SKM-1 treated with dmso at 0.1 percent for 144 hours (cell line): ENCODE measurements at regions not wholly inside any gene's neighbourhood (a gene's known extent, or its start where the extent isn't known, plus 50 kb on each side); places are given as distances from the start of the nearest gene placed in this dataset.

Source experiments
- DNase-seq: peaks from one replicate; lab custom pipeline; 2025; ENCODE audit not compliant: unreplicated experiment; lab: John Stamatoyannopoulos, UW

DNA sequence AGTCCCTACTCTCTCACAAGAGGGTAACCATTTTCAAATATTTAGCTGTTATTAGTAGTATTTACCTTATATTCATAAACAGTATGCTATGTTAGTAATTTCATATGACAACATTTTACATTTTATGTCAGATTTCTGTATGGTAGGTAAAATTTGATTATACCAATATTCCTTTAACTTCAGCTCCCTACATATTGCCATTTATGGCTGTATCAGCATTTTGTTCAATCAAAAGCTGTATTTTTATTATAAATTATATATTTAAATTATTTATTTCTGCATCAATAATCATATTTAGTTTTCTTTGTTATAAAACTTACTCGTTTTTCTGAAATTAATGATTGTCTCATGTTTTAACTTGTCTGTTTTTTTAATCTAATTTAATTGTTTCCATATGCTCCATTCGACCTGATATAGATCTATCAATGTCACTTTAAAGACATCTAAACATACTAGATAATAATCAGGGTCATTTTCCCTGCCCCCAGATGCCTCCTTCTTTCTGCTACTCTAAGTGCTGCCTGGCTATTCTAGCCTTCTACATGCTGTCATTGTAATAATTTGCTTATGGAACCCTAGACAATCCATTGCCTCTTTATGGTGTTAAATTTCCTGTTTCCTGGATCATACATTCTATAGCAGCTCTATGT, 1976.7 kb upstream of the ADGRL3 start:
- DNase-seq = no peak

DNA sequence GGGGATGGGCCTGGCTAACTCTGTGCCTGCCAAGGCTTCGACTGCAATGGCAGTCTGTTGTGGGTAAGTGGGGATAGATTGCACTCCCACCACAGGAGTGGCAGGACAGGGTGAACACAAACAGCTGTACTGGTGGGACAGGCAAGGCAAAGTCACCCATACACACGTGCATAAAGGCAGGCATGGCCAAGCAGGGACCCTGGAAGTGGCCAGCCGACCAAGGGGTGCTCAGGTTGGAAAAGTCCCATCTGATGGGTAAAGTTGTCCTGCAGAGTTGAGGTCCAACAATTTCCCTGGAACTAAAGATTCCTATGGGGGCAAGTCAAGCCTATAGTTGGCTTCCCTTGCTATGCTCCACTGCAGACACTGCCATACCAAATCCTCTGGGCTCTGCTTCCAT, 1961.9 kb upstream of the ADGRL3 start:
- DNase-seq = no peak

DNA sequence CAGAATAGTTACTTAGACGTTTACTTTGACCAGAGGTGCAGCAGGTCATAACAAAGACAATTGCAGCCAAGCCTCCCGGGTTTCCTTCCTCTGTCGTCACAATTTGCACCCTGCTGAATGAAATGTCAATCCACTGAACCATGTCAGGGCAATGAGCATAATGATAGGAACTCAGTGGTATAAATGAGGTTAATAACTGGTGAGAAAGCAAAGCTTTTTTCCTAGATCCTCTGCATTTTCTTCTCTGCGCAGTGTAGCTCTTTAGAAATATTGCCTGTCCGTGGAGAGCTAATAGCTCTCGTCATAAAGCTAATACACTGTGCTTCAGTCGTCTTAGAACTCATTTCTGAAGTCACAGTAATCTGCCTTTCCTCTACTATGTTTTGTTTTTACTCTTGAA, 1960.1 kb upstream of the ADGRL3 start:
- no peak for DNase-seq

DNA sequence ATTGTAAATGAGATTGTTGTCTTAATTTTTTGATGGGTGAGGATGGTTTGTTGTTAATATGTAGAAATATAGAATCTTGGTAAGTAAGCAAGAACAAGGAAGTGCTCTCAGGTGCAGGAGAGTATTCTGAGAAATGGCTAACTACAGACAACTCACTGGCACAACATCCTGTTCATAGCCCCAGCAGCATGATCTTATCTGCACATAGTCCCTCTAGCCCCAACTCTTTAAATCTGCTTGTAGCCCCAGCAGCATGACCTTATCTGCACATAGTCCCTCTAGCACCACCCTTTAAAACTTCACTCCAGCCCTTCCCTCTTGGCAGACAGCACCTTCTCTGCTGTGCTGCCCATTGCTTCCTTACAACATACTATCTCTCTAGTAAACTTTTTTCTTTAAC, 1957.1 kb upstream of the ADGRL3 start:
- DNase-seq = no peak

DNA sequence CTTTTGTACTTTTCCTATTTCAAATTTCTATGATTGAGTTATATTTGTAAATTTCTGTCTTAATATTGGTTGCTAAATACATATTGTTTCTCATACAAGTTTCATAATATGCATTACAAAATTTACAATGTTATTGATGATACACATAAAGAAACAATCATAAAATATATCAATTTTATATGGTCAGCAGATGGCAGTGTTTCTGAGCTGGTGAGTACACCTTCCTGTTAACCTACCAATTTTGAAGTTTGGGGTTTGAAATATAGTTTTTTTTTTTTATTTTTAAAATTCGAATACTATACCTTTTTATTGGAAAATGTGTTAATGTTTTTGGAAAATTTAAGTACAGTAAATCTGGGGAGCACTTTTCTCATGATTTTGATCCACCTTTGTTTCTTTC, 1953.1 kb upstream of the ADGRL3 start:
- DNase-seq = no peak

DNA sequence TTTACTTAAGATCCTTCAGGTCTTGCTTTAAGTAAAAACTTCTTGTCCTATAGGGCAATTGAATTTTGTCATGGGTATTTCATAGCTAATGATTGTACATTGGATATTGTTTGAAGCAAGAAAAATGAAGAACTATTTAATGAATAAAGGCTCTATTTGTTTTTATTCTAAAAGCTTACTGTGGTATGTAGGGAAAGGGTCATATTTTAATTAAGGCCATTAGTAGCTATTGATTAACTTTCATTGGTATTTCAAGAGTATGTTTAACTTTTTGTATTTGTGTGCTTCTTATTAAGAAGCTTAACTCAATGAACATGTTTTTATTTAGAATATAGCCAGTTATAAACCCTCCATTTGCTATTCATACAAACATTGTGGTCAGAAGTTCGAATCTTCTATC, 1951.8 kb upstream of the ADGRL3 start:
- DNase-seq = no peak

DNA sequence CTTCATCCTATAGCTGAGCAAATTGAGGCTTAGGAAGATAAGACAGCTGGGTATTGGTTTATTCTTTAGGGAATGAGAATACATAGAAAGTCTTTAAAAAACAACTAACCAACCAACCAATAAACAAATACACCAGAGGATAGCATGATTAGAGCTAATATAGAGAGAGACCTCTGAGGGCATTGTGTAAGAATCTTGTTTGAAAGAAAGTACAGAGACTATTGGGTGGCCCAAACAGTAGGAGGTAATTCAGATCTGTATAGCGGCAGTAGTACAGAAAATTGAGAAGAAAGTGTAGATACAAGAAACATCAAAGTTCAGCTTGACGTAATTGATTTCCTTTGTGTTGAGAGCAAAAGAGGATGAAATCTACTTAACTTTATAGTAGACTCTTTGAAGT, 1951.0 kb upstream of the ADGRL3 start:
- DNase-seq = no peak

DNA sequence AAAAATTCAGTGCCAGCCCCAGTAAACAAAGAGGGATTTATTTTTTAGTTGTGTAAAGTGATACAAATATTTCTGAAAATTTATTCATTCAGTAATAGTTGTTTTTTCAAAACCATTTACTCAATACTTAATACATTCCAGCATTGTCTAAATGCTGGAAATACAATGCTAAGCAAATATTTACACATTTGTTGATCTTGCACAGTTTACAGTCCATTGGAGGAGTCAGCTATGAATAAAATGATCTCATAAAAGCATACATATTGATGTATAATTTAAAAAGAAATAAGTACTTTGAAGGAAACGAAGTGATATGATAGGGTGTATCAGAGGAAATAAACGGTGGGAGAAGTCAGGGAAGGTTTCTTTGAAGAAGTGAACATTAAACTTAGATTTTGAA, 1942.1 kb upstream of the ADGRL3 start:
- no peak for DNase-seq

DNA sequence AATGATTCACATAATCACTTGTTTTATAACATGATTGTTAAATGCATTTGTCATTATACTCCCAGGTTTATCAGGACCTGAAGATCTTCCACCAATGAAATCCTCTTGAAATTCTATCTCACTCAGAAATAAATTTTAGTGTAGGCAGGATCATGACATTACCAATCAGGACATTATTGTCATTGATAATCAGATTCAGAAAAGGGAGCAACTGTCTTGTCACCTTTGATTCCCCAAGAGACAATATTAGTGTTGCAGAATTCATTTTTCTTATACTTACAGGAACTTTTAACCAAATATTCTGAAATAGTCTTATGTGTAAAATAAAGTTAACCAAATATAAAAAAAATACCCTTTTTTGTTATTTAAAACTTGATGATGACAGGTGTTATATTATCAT, 1892.5 kb upstream of the ADGRL3 start:
- no peak for DNase-seq

DNA sequence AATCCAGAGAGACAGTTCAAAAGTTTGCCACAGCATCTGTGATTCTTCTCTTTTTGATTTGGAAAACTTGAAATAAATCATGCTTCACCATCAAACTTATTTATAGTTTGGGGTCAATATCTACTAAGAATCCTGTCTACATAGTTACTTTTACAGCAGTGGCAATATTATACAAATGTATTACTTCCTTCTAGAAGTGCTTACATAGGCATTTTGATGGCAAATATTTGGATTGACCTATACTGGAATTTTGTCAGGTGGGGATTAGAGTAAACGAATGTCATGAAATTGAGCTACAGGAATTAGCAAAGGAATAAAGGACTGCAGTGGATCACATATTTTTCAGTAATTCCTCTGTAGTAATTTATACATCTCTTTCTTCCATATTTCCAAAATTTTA, 1885.5 kb upstream of the ADGRL3 start:
- no peak for DNase-seq

DNA sequence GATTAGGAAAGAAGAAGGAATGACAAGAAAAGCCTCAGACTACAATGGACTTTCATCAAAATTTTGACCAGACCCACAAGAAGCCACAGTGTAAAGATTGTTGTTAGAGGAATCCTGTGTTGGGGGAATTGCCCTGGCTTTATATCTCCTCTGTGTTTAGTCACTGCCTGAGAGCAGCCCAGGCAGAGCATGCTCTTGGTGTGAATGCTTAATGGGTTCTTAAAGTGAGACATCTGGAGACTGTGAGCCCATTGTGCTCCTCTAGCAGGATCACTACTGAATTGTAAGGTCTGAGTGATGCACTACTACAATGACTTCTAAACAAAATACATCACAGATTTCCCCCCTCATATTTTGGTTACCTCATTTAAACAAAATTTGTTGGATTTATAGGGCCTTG, 1860.5 kb upstream of the ADGRL3 start:
- no peak for DNase-seq

DNA sequence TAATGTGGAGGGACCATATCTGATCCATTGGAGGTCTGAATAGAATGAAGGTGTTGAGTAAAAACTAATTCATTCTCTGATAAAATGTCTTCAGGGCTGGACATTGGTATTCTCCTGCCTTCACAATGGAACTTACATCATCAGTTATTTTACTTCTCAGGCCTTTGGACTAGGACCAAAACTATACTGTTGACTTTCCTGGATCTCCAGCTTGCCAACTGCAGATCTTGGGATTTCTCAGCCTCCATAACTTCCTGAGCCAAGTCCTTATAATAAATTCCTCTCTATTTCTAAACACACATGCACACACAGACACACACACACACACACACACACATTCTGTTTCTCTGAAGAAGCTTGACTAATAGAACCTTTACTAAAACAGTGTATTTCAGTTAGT, 1858.6 kb upstream of the ADGRL3 start:
- DNase-seq = no peak

DNA sequence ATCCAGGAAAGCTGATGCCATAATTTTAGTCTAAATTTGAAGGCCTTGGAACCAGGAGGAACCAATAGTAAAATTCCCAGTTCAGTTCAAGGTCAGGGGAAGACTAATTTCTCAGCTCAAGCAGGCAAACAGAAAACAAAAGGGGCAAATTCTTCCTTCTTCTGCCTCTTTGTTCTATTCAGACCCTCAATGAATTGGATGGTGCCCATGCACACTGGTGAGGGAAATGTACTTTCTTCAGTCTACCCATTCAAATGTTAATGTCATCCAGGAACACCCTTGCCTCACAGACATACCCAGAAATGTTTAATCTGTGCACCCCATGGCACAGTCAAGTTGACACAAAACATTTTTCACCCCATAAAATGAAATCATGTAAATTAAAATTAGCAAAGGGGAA, 1851.2 kb upstream of the ADGRL3 start:
- DNase-seq = no peak

DNA sequence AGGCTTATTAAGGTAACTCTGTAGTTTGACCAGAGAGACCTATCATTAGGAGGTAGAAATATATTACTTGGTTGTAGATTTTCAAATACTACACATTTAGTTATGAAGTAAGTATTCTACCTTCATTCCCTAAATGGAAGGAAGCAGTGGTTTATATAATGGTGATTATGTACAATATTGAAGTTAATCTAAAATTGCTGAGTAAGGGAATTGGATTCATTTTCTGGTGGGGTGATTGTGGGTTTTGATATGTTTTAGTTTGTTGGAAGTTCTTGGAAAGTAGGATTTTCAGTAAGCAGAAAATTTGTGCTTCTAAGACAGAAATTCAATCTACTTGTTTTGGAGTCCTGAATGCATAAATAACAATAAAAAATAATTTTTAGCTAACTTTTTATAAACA, 1830.9 kb upstream of the ADGRL3 start:
- no peak for DNase-seq

DNA sequence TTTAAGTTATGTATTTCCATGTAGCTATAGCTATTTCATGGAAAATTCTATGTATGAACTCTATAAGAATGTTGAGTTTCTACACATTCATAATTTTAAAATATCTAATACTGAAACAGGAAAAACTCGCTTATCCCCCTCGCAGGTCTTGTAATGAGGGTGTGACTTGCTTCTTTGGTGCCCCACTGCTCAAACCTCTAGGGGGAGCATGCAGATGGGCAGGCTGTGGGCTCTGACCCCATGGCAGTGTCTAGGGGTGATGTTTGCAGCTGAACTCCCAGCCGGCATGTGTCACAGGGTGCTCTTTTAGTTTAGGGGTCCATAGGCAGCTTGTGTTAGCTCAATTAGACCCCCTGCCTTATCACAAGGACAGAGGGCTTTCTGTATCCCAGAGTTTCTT, 1825.7 kb upstream of the ADGRL3 start:
- no peak for DNase-seq

DNA sequence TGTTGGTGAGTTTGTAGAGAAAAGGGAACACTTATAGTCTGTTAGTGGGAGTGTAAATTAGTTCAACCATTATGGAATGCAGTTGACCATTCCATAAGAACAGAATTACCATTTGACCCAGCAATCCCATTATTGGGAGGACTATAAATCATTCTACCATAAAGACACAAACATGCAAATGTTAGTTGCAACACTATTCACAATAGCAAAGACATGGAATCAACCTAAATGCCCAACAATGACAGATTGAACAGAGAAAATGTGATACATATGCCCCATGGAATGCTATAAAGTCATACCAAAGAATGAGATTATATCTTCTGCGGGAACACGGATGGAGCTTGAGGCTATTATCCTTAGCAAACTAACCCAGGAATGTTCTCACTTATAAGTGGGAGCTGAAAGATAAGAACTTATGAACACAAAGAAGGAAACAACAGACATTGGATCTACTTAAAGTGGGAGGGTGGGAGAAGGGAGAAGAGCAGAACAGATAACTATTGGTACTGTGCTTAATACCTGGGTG, 1819.2 kb upstream of the ADGRL3 start:
- DNase-seq = no peak

DNA sequence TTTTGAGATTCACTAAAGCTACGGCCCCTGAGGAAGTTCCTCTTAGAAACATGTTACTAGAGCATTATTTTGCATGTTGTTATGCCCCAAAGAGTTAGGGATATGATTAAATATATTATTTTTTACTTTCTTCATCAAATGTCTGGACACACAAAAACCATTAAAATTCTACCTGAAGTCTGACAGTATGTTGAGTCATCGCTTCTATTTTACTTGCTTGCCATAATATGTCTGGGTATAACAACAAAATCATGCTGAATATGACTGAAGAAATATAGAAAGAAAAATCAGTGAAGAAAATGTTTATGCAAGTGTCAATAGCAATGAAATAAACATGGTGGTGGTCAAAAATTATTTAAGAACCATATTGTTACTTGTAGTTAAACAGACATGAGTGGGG, 1818.5 kb upstream of the ADGRL3 start:
- no peak for DNase-seq

DNA sequence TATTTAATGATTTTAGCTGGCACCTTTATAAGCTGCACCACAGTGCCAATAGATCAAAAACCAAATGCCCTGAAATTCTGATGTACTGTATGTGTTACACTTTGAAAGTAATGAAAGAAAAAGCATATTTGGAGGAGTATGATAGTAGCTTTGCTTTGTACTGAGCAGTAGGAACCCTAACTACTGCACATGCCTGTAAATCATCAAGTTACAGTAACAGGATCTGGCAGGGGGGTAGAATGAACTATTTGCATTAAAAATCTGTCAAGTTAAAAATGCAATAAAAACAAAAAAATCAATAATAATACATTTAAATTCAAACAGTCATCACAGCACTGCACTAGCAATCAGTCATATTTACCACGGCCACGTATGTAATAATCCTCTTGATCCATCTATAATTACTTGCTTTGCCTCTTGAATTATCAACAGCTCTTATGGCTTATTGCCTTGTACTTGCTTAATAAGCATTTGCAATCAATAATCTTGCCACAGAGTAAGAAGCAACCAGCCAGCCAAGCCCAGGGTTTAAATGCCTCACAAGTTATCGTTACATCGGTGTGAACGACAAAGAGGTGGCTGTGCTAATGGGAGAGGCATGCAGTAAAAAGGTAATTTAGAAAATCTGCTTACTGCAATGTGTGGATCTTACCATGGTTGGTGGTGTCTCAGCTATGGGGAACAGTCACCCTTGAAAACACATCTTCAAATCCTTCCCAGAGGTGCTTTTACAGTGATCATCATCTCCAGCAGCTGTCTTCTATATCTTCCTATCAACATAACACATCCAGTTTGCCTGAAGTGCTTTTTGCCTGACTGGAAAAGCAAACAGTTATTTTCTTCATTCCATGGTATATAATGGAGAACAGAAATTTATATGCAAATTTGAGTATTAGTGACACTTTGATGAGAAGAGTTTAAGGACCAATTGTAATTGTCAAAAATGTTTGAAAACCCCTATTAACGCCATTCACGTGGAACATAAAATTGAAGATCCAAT, 1812.1 kb upstream of the ADGRL3 start:
- DNase-seq = no peak

DNA sequence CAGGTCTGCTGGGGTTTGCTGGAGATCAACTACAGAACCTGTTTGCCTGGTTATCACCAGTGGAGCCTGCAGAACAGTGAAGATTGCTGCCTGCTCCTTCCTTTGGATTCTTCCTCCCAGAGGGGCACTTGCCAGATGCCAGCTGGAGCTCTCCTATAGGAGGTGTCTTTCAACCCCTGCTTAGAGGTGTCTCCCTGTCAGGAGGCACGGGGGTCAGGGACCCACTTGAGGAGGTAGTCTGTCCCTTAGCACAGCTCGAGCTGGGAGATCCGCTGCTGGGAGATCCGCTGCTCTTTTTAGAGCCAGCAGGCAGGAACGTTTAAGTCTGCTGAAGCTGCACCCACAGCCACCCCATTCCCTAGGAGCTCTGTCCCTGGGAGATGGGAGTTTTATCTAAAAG, 1806.3 kb upstream of the ADGRL3 start:
- DNase-seq = no peak

DNA sequence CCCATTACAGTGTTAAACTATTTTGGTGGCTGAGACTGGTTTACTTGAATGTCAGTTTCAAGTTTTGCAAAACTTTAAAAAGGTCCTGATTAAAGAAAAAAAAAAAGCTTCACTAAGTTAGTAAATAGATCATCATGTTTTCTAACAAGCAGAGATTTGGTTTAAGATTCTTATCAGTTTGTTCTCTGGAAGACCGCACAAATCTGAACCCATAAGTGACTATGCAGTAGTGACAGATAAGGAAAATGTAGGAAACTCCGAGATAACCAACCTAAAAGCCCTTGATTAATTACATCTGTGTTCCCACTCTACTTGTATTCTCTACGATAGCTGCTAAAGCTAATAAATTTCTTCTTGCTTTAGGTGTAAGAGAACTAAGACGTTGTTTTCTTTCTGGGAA, 1799.8 kb upstream of the ADGRL3 start:
- no peak for DNase-seq

DNA sequence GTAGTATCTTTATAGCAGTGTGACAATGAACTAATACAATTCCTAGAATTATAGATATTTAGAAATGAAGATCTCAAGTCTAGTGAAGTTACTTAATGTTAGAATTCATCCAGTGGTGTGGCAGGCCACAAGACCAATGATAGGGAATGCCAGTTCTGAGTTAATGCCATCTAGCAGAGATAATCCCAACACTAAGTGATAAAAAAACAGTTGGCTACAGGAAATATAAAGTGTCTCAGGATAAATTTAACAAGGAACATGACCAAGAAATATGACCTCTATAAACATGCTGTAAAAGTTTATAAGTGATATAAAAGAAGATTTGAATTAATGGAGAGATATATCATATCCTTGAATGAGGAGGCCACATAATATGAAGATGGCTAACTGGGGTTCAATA, 1790.5 kb upstream of the ADGRL3 start:
- DNase-seq = no peak

DNA sequence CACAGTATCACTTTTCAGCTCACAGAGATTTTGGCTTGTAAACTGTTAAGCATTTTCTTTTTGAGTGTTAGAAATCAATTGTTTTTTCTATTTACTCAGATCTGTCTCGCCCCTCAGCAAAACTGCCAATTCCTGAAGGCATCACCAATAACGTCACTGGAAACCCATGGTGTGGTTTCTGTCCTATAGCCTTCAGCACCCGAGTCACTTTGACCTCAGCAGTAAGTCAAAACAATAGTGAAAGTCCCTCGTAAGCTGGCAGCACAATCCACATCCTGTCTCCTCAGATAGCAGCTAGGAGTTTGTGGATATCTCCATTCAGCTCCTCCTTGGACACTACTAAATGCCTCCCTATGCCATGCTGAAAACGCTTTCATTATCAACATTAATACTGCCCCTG, 1787.4 kb upstream of the ADGRL3 start:
- DNase-seq = no peak
